NCI-H345 (cell line): ENCODE measurements at regions not wholly inside any gene's neighbourhood (a gene's known extent, or its start where the extent isn't known, plus 50 kb on each side); places are given as distances from the start of the nearest gene placed in this dataset.
"Not testable (repeated sequence)": the region's sequence is repeated elsewhere in the genome, so short reads cannot be mapped to it uniquely, and the experiment has no call there.

Experiments used
- DNase-seq: peaks from one replicate; lab custom pipeline; 2025; lab: John Stamatoyannopoulos, UW

DNA sequence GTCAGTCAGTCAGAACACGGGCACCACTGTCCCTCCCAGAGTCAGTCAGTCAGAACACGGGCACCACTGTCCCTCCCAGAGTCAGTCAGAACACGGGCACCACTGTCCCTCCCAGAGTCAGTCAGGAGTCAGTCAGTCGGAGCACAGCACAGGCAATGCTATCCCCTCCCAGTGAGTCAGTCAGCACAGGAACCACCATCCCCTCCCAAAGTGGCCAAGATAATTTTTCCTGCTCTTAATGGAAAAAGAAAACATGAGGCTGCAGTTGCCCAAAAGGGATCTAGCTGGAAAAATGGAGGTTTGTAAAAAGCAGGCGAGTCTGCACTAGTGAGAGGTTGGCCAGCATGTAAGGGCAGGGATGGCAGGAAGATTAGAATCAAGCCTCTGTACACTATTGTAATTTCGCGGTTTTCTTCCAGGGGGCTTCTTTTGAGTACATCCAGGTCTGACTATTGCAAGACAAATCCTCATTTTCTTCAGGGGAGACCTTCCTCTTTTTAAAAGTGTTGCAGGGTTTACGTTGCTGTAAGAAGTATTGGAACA, 213.8 kb downstream of the SIPA1L2 start:
- DNase-seq: no peak

DNA sequence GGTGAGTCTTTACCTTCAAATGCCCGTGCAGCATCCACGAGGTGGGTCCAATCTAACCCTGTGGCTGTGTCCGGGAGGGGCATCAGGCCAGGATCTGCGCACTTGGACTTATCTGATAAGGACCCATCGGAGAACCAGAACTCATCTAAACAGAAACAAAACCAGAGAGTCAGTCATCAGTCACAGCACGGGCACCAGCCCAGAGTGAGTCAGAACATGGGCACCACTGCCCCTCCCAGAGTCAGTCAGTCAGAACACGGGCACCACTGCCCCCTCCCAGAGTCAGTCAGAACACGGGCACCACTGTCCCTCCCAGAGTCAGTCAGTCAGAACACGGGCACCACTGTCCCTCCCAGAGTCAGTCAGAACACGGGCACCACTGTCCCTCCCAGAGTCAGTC, 214.5 kb downstream of the SIPA1L2 start:
- DNase-seq: not testable (repeated sequence)

GRCh38 chr1:232414100-232414499, 215.8 kb downstream of the SIPA1L2 start:
- DNase-seq: no peak

DNA sequence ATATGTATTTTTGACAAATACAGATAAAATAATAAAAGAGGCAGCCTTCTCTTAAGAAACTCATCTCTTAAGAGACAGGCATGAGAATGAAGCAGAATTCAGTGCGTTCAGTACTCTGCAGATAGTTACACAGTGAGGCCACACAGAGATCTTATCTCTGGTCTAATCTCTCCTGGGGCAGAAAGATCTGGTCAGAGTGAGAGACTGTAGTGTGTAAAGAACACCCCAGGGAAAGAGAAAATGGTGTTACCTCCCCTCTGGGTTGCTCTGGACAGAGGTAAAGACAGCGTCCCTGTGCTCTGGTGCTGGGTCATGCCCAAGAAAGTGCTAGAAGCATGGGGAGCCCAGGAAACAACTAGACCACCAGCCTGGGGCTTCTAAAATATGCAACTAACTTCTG, 216.3 kb downstream of the SIPA1L2 start:
- DNase-seq: no peak

GRCh38 chr1:232409584-232409983, 220.3 kb downstream of the SIPA1L2 start:
- no peak for DNase-seq

GRCh38 chr1:232407120-232407519, 222.8 kb downstream of the SIPA1L2 start:
- DNase-seq: no peak

DNA sequence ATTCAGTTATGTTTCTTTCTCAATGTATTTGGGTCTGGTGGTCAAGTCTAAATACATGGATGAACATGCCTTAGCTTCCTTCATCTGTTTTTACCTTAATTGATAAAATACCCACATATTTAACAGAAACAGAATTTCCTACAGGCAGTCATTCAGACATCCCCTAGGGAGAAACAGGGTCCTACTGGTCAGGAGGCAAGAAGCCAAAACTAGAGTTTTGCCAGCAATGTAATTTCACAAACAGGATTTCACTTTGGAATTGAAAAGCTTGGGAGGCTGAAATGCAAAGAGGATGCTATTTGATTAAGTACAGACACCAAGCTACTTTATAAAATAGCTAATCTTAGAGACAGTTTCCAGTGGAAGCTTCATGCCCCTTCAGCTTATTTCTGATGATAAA, 224.2 kb downstream of the SIPA1L2 start:
- DNase-seq: no peak

GRCh38 chr1:232404981-232405731, 224.8 kb downstream of the SIPA1L2 start:
- no peak for DNase-seq

- no peak for DNase-seq
Measured at GRCh38 chr1:232404227-232404626, 225.7 kb downstream of the SIPA1L2 start.

- DNase-seq: no peak
Measured at GRCh38 chr1:232403017-232403714, 226.8 kb downstream of the SIPA1L2 start.

- DNase-seq: no peak
Measured at GRCh38 chr1:232398823-232399222, 231.1 kb downstream of the SIPA1L2 start.

- DNase-seq: no peak
Measured at GRCh38 chr1:232393444-232394146, 236.3 kb downstream of the SIPA1L2 start.

GRCh38 chr1:232393010-232393409, 236.9 kb downstream of the SIPA1L2 start:
- DNase-seq: no peak

DNA sequence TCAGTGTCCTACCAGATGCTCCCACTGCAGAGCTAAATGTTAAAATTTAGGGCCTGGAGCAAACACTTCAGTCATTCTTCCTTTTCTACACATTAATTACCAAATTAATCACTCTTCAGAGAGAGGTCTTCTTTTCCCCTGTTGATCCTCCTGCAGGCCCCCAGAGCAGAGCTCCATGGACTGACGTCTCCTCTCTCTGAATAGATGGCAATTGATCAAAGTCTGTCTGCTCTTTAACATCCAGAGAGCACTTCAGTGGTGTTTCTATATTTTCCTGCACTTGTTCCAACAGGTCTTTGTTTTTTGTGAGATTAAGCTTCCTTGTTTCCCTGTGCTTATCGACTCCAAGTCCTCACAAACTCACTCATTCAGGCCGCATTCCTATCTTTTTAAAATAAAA, 239.3 kb downstream of the SIPA1L2 start:
- DNase-seq: no peak

- no peak for DNase-seq
Measured at GRCh38 chr1:232389744-232390143, 240.2 kb downstream of the SIPA1L2 start.

GRCh38 chr1:232388363-232388762, 241.6 kb downstream of the SIPA1L2 start:
- DNase-seq: no peak

GRCh38 chr1:232386721-232387510, 243.0 kb downstream of the SIPA1L2 start:
- no peak for DNase-seq

DNA sequence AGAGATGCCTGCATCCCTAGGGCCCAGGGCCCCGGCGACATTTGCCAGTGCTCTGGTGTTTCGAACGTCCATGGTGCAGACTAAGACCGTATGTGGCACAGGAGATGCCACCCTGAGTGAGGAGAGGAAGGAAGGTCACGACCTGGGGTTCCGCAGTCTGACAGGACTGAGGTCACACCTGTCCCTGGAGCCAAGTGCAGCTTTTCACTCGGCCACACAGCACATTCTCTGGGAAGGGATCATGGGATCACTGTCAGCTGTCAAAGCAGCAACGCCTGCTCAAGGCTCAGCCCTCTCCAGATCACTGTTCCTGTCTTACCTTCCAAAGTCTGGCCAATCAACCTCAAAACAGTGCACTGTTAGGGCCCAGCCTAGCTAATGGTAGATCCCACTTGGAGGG, 243.6 kb downstream of the SIPA1L2 start:
- DNase-seq: no peak

GRCh38 chr1:232385221-232385620, 244.7 kb downstream of the SIPA1L2 start:
- no peak for DNase-seq

GRCh38 chr1:232384171-232384883, 245.6 kb downstream of the SIPA1L2 start:
- no peak for DNase-seq

DNA sequence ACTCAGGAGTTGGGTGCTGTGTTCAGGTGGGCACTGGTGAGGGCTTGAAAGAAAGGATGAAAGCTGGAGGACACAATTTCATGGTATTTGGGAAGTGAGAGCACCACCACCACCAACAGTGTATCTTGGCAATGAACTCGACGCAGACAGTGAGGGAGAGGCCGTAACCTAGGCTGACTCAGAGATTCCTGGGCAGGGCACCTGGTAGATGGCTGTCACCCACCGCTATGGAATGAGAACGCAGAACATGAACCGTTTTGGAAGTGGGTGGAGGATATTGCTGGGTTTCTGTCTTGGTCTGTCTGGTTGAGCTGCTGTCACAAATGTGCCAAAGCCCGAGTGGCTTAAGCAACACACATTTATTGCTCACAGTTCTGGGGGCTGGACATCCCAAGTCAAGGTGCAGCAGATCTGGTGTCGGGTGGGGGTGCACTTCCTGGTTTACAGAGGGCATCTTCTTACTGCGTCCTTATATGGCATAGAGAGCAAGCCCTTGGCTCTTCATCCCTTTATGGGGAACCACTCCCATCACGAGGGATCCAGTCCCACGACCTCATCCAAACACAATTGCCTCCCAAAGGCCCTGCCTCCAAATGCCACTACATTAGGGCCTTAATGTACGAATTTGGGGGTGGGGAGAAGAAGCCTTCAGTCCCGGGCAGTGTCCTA, 246.3 kb downstream of the SIPA1L2 start:
- DNase-seq: no peak
